Liver (tissue), 3 donors: ENCODE measurements at regions not wholly inside any gene's neighbourhood (a gene's known extent, or its start where the extent isn't known, plus 50 kb on each side); places are given as distances from the start of the nearest gene placed in this dataset.

Experiments
- GABPA ChIP-seq, 2 donors: IDR thresholded peaks in 1 of 2; conservative IDR thresholded peaks in 1 of 2; 2 replicates each; pipeline ENCODE4 v1.6.1; 2016; ENCODE audit warnings: antibody characterized with exemption in 2 of 2, mild to moderate bottlenecking in 1 of 2, moderate library complexity in 1 of 2
- HNF4A ChIP-seq, 2 donors: conservative IDR thresholded peaks; 2 replicates each; pipeline ENCODE4 v1.6.1; 2016; ENCODE audit warnings: antibody characterized with exemption in 2 of 2, mild to moderate bottlenecking in 2 of 2
- JUND ChIP-seq, 2 donors: IDR thresholded peaks; 2 replicates each; pipeline ENCODE4 v1.6.1; 2016; ENCODE audit warnings: antibody characterized with exemption in 2 of 2
- NR2F2 ChIP-seq: IDR thresholded peaks from 2 replicates; pipeline ENCODE4 v1.6.1; 2016; ENCODE audit warnings: antibody characterized with exemption
- SP1 ChIP-seq: IDR thresholded peaks from 2 replicates; pipeline ENCODE4 v1.6.1; 2018; ENCODE audit warnings: antibody characterized with exemption, mild to moderate bottlenecking
- TF ChIP-seq, protein P1 (sequence below): IDR thresholded peaks from 2 replicates; pipeline ENCODE4 v1.6.1; 2016; ENCODE audit warnings: antibody characterized with exemption
- TF ChIP-seq, protein P2 (sequence below): fragments of 150-350 bp; IDR thresholded peaks from 2 replicates; pipeline ENCODE4 v1.5.1; 2017; ENCODE audit warnings: improper control_type of control experiment, low read depth, low read length; ENCODE audit not compliant: missing input control
- donor health status: healthy.
- donor health status: healthy.

GRCh38 chr20:51329845-51330244, 212.7 kb downstream of the NFATC2 start:
- TF ChIP-seq, protein P1, sequence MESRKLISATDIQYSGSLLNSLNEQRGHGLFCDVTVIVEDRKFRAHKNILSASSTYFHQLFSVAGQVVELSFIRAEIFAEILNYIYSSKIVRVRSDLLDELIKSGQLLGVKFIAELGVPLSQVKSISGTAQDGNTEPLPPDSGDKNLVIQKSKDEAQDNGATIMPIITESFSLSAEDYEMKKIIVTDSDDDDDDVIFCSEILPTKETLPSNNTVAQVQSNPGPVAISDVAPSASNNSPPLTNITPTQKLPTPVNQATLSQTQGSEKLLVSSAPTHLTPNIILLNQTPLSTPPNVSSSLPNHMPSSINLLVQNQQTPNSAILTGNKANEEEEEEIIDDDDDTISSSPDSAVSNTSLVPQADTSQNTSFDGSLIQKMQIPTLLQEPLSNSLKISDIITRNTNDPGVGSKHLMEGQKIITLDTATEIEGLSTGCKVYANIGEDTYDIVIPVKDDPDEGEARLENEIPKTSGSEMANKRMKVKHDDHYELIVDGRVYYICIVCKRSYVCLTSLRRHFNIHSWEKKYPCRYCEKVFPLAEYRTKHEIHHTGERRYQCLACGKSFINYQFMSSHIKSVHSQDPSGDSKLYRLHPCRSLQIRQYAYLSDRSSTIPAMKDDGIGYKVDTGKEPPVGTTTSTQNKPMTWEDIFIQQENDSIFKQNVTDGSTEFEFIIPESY: no peak
- TF ChIP-seq, protein P2, sequence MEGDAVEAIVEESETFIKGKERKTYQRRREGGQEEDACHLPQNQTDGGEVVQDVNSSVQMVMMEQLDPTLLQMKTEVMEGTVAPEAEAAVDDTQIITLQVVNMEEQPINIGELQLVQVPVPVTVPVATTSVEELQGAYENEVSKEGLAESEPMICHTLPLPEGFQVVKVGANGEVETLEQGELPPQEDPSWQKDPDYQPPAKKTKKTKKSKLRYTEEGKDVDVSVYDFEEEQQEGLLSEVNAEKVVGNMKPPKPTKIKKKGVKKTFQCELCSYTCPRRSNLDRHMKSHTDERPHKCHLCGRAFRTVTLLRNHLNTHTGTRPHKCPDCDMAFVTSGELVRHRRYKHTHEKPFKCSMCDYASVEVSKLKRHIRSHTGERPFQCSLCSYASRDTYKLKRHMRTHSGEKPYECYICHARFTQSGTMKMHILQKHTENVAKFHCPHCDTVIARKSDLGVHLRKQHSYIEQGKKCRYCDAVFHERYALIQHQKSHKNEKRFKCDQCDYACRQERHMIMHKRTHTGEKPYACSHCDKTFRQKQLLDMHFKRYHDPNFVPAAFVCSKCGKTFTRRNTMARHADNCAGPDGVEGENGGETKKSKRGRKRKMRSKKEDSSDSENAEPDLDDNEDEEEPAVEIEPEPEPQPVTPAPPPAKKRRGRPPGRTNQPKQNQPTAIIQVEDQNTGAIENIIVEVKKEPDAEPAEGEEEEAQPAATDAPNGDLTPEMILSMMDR: no peak
- TF ChIP-seq SP1: no peak
- no peak for TF ChIP-seq GABPA (IDR thresholded peaks at IDR 0.05 in 1 of 2, conservative IDR thresholded peaks at IDR 0.05 in 1 of 2)
- no peak for TF ChIP-seq NR2F2
- no peak for TF ChIP-seq JUND (IDR thresholded peaks at IDR 0.05)
- TF ChIP-seq HNF4A (conservative IDR thresholded peaks at IDR 0.05): no peak
